ENCODE measurements at regions not wholly inside any gene's neighbourhood (a gene's known extent, or its start where the extent isn't known, plus 50 kb on each side); places are given as distances from the start of the nearest gene placed in this dataset.

DNA sequence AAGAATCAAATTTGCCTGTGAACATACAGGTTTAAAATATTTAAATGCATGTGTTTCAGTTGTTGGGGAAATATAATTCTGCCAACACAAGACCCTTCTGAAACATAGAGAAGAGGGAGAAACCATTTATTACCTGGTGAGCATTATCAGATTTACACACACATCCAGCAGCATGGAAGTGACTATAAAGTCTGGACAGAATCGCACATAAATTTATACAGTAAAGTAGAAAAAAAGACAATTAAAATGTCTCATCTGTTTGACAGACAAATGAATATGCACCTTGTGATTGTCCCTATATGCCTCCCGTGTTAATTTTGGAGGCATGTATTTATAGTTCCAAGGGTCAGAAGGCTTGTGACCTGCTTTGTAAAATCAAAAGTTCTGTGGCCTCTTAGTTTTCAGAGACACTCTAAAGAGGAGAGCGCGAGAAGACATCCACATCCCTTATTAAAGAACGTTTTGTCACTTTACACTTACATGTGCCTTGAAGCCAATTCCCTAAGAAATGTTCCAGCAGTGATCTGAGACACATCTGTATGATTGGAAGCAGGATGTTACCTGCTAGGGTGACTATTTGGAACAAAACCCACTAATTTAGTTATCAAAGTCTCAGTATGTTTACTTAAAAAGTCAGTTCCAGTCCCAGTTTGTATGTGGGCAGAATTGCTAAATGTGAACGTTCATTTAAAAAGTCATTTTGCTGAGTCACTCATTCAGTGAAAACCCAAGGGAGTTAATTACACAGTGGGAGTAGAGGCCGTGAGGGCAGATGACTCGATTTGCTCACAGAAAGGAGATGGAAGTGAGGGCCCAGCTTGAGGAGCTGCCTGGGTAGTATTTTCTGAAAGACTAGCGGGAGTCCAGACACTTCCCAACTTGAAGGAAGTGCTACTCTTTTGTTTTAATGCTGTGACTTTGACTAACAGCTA is 527.6 kb upstream of the MEX3C start:
- no peaks in the 10 kb centered on the region for H3K36me3 Mint-ChIP-seq
- no peaks in the 10 kb centered on the region for H3K4me1 Mint-ChIP-seq
- TF ChIP-seq, protein P1, sequence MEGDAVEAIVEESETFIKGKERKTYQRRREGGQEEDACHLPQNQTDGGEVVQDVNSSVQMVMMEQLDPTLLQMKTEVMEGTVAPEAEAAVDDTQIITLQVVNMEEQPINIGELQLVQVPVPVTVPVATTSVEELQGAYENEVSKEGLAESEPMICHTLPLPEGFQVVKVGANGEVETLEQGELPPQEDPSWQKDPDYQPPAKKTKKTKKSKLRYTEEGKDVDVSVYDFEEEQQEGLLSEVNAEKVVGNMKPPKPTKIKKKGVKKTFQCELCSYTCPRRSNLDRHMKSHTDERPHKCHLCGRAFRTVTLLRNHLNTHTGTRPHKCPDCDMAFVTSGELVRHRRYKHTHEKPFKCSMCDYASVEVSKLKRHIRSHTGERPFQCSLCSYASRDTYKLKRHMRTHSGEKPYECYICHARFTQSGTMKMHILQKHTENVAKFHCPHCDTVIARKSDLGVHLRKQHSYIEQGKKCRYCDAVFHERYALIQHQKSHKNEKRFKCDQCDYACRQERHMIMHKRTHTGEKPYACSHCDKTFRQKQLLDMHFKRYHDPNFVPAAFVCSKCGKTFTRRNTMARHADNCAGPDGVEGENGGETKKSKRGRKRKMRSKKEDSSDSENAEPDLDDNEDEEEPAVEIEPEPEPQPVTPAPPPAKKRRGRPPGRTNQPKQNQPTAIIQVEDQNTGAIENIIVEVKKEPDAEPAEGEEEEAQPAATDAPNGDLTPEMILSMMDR (IDR thresholded peaks at IDR 0.05; ENCODE audit: unreplicated experiment): no peak
- no peak for DNase-seq (ENCODE audit: low spot score in 2 of 2, unreplicated experiment in 2 of 2)
- H3K27ac Mint-ChIP-seq: no peak overlapping the region
- H3K9me3 Mint-ChIP-seq: no peaks in the 10 kb centered on the region
- H3K27me3 Mint-ChIP-seq (ENCODE audit: low read depth): peaks cover 13% of the 10 kb centered on the region
- no peak overlapping the region for H3K4me3 Mint-ChIP-seq

DNA sequence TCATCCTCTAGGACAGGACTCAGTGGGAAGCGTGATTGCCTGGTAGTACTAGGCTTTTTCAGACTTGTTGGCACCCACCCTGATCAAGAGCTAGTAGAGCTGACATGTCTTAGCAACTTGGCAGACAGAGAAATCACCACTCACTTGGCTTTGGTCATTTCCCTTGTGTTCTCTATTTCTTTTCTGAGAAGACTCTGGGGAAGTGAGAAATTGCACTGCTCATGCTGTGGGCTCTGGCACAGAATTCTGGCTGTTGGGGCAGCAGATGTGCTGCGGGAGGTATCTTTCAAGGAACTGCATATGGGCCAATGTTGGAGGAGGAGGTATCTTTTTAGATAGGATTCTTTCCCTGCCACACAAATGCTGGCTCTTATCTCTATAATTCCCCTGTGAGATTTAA is 529.1 kb upstream of the MEX3C start:
- Mint-ChIP-seq H3K4me1 (no peaks in the 10 kb centered on the region), H3K27me3 (ENCODE audit: low read depth) (peaks cover 12% of the 10 kb centered on the region), H3K9me3 (no peaks in the 10 kb centered on the region)

DNA sequence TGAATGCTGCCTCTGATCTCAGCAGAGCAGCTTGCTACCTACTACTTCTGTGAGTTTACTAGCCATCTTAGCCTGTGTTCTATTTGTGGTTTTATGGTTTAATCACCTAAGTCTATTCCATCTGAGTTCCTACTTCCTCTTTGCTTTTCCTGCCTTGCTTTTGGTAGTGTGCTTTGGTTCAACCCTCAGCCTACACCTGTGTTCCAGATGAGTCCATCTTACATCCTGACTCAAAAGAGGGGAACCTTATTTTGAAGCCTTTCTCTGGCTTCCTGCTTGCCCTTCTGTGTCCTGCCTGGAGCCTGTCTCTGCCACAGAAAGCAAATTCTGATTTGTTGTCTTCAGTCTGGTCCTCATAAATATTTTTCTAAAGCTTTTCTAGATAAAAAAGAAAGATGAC is 530.3 kb upstream of the MEX3C start:
- H3K4me3 Mint-ChIP-seq: no peak overlapping the region
- H3K27me3 Mint-ChIP-seq (ENCODE audit: low read depth): peaks cover 9% of the 10 kb centered on the region
- no peak for DNase-seq (ENCODE audit: low spot score in 2 of 2, unreplicated experiment in 2 of 2)
- no peak overlapping the region for H3K27ac Mint-ChIP-seq
- H3K36me3 Mint-ChIP-seq: no peaks in the 10 kb centered on the region
- H3K9me3 Mint-ChIP-seq: no peaks in the 10 kb centered on the region
- H3K4me1 Mint-ChIP-seq: no peaks in the 10 kb centered on the region
- TF ChIP-seq, protein P1 (IDR thresholded peaks at IDR 0.05; ENCODE audit: unreplicated experiment): no peak

More for the DNA sequence above, 529.1 kb upstream of the MEX3C start:
- TF ChIP-seq, protein P1 (IDR thresholded peaks at IDR 0.05; ENCODE audit: unreplicated experiment): no peak
- Mint-ChIP-seq H3K4me3 (no peak overlapping the region), H3K36me3 (no peaks in the 10 kb centered on the region), H3K27ac (no peak overlapping the region)
- no peak for DNase-seq (ENCODE audit: low spot score in 2 of 2, unreplicated experiment in 2 of 2)

DNA sequence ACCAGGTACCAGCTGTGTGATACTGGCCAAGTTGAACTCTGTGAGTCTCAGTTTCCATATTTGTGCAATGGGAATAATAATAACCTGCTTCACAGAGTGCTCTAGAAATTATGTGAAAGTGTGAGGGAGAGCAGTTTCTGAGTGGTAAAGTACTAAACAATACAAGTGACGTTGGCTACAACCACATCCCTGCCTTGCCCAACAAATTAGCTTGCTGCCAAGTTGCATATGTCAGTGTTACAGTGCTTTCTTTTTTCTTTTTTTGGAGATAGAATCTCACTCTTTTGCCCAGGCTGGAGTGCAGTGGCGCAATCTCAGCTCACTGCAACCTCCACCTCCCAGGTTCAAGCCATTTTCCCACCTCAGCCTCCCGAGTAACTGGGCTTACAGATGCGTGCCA is 533.6 kb upstream of the MEX3C start:
- TF ChIP-seq, protein P1 (IDR thresholded peaks at IDR 0.05; ENCODE audit: unreplicated experiment): no peak
- no peaks in the 10 kb centered on the region for H3K4me1 Mint-ChIP-seq
- peaks cover 9% of the 10 kb centered on the region for H3K27me3 Mint-ChIP-seq (ENCODE audit: low read depth)
- no peaks in the 10 kb centered on the region for H3K9me3 Mint-ChIP-seq
- H3K36me3 Mint-ChIP-seq: no peaks in the 10 kb centered on the region
- H3K27ac Mint-ChIP-seq: no peak overlapping the region
- no peak overlapping the region for H3K4me3 Mint-ChIP-seq
- DNase-seq (ENCODE audit: low spot score in 2 of 2, unreplicated experiment in 2 of 2): no peak

DNA sequence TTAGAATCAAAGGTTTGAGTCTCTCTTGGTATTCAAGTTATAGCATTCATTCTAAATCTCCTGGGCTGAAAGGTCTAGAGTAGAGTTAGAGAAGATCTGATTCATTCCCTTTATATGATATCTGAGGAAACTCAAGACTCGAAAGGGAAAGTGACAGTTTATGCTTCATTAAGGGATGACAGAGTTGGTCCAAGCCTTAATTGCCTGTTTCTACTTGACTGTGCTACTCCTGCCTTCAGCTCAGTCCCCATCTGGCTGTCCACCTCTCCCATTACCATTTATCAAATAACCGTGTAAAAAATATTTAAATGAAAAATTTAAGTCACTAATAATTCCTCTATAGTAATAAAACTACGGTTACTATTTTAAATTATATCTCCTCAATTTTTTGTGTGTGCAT is 537.1 kb upstream of the MEX3C start:
- Mint-ChIP-seq H3K27ac (no peak overlapping the region), H3K9me3 (peaks cover 5% of the 10 kb centered on the region), H3K4me3 (no peak overlapping the region), H3K36me3 (no peaks in the 10 kb centered on the region), H3K4me1 (no peaks in the 10 kb centered on the region), H3K27me3 (ENCODE audit: low read depth) (no peaks in the 10 kb centered on the region)
- no peak for DNase-seq (ENCODE audit: low spot score in 2 of 2, unreplicated experiment in 2 of 2)
- TF ChIP-seq, protein P1 (IDR thresholded peaks at IDR 0.05; ENCODE audit: unreplicated experiment): no peak

All from mesothelial cell of epicardium (in vitro differentiated cells).